Hepatocyte (in vitro differentiated cells): ENCODE measurements at regions not wholly inside any gene's neighbourhood (a gene's known extent, or its start where the extent isn't known, plus 50 kb on each side); places are given as distances from the start of the nearest gene placed in this dataset.

Experiments used
- DNase-seq: peaks from one replicate; pipeline ENCODE4 v3.0.0-alpha.2; 2016; ENCODE audit warnings: low spot score
- H2AFZ ChIP-seq: fragments of 200-600 bp; sonication (generic); 2 replicates; pipeline ENCODE4 v1.6.0; 2016; ENCODE audit warnings: antibody characterized with exemption, mild to moderate bottlenecking
- H3K27ac ChIP-seq: fragments of 200-600 bp; sonication (generic); 2 replicates; pipeline ENCODE4 v1.5.1; 2016; ENCODE audit warnings: mild to moderate bottlenecking
- H3K27me3 ChIP-seq: fragments of 200-600 bp; sonication (generic); 2 replicates; pipeline ENCODE4 v1.6.1; 2016
- H3K36me3 ChIP-seq: fragments of 200-600 bp; sonication (generic); replicated peaks from 2 replicates; pipeline ENCODE4 v1.5.1; 2016; ENCODE audit warnings: low read depth; ENCODE audit not compliant: insufficient read depth
- H3K4me1 ChIP-seq: fragments of 200-600 bp; sonication (generic); 2 replicates; pipeline ENCODE4 v1.5.1; 2016; ENCODE audit warnings: mild to moderate bottlenecking, moderate library complexity; ENCODE audit not compliant: insufficient read depth
- H3K4me2 ChIP-seq: fragments of 200-600 bp; sonication (generic); 2 replicates; pipeline ENCODE4 v1.6.0; 2016
- H3K4me3 ChIP-seq: fragments of 200-600 bp; sonication (generic); 2 replicates; pipeline ENCODE4 v1.5.1; 2016; ENCODE audit warnings: mild to moderate bottlenecking
- H3K79me2 ChIP-seq: fragments of 200-600 bp; sonication (generic); 2 replicates; pipeline ENCODE4 v1.6.0; 2017; ENCODE audit warnings: mild to moderate bottlenecking
- H3K9me2 ChIP-seq: fragments of 200-600 bp; sonication (generic); replicated peaks from 2 replicates; pipeline ENCODE4 v1.6.0; 2017; ENCODE audit warnings: mild to moderate bottlenecking; ENCODE audit not compliant: insufficient read depth
- H3K9me3 ChIP-seq: fragments of 200-600 bp; sonication (generic); 2 replicates; pipeline ENCODE4 v1.5.1; 2016; ENCODE audit warnings: low read depth, mild to moderate bottlenecking
- H4K20me1 ChIP-seq: fragments of 200-600 bp; sonication (generic); 2 replicates; pipeline ENCODE4 v1.6.0; 2016; ENCODE audit warnings: mild to moderate bottlenecking; ENCODE audit not compliant: insufficient read depth, poor library complexity, severe bottlenecking
- CTCF ChIP-seq: fragments of 200-600 bp; sonication (generic); IDR thresholded peaks from 2 replicates; pipeline ENCODE4 v1.5.1; 2016; ENCODE audit warnings: antibody characterized with exemption, mild to moderate bottlenecking; ENCODE audit not compliant: poor library complexity
- EZH2 ChIP-seq: fragments of 200-600 bp; sonication (generic); IDR thresholded peaks from 2 replicates; pipeline ENCODE4 v1.6.1; 2016; ENCODE audit warnings: antibody characterized with exemption, mild to moderate bottlenecking, borderline replicate concordance
- EZH2phosphoT487 ChIP-seq: fragments of 200-600 bp; sonication (generic); IDR thresholded peaks from one replicate; pipeline ENCODE4 v1.6.1; 2018; ENCODE audit warnings: antibody characterized with exemption, mild to moderate bottlenecking, low read depth, moderate library complexity; ENCODE audit not compliant: unreplicated experiment, severe bottlenecking
- WGBS: methylation state at CpG from one replicate; pipeline ENCODE4 v1.1.6; 2016; ENCODE audit warnings: low lambda C conversion rate; ENCODE audit errors: missing lambda C conversion rate; 5-methylcytosine and 5-hydroxymethylcytosine counted together

- H3K9me2 ChIP-seq: no peaks in the 10 kb centered on the region
- H2AFZ ChIP-seq: no peak overlapping the region
- no peak overlapping the region for H3K4me3 ChIP-seq
- H3K27me3 ChIP-seq: peaks cover 35% of the 10 kb centered on the region
- no peaks in the 10 kb centered on the region for H3K36me3 ChIP-seq
- TF ChIP-seq EZH2 (no peak), EZH2phosphoT487 (no peak), CTCF (no peak)
- H3K4me2 ChIP-seq: no peak overlapping the region
- no peaks in the 10 kb centered on the region for H3K4me1 ChIP-seq
- WGBS: 46% methylated on average over 10 of the region's 10 CpGs
- H4K20me1 ChIP-seq: no peaks in the 10 kb centered on the region
- no peaks in the 10 kb centered on the region for H3K79me2 ChIP-seq
- no peak overlapping the region for H3K27ac ChIP-seq
- no peaks in the 10 kb centered on the region for H3K9me3 ChIP-seq
- DNase-seq: peak; percentile 23
Measured at GRCh38 chr1:5423109-5423508, 569.1 kb downstream of the NPHP4 start.

- Histone ChIP-seq H3K27me3 (peaks cover 19% of the 10 kb centered on the region), H3K79me2 (no peaks in the 10 kb centered on the region), H3K4me2 (no peak overlapping the region), H2AFZ (no peak overlapping the region), H3K9me2 (no peaks in the 10 kb centered on the region), H3K4me3 (no peak overlapping the region), H4K20me1 (no peaks in the 10 kb centered on the region), H3K9me3 (no peaks in the 10 kb centered on the region), H3K4me1 (no peaks in the 10 kb centered on the region), H3K36me3 (no peaks in the 10 kb centered on the region), H3K27ac (no peak overlapping the region)
- no peak for DNase-seq
- TF ChIP-seq EZH2phosphoT487 (no peak), EZH2 (no peak), CTCF (no peak)
- WGBS: 89% methylated on average over 4 of the region's 4 CpGs
Measured at GRCh38 chr1:5419501-5419900, 572.7 kb downstream of the NPHP4 start.

- Histone ChIP-seq H4K20me1 (no peaks in the 10 kb centered on the region), H3K4me3 (no peak overlapping the region), H3K79me2 (no peaks in the 10 kb centered on the region), H3K36me3 (no peaks in the 10 kb centered on the region), H3K9me2 (no peaks in the 10 kb centered on the region), H3K4me1 (no peaks in the 10 kb centered on the region), H3K27ac (no peak overlapping the region), H3K4me2 (no peak overlapping the region), H2AFZ (no peak overlapping the region), H3K9me3 (no peaks in the 10 kb centered on the region), H3K27me3 (no peaks in the 10 kb centered on the region)
- 80% methylated on average over 2 of the region's 2 CpGs for WGBS
- no peak for DNase-seq
- TF ChIP-seq CTCF (no peak), EZH2 (no peak), EZH2phosphoT487 (no peak)
Measured at GRCh38 chr1:5416518-5416917, 575.7 kb downstream of the NPHP4 start.

GRCh38 chr1:5415606-5416005 lies 576.6 kb downstream of the NPHP4 start:
- Histone ChIP-seq H3K4me1 (no peaks in the 10 kb centered on the region), H3K9me3 (no peaks in the 10 kb centered on the region), H3K4me2 (no peak overlapping the region), H3K4me3 (no peak overlapping the region), H4K20me1 (no peaks in the 10 kb centered on the region), H3K27me3 (no peaks in the 10 kb centered on the region), H2AFZ (no peak overlapping the region), H3K9me2 (no peaks in the 10 kb centered on the region), H3K27ac (no peak overlapping the region), H3K79me2 (no peaks in the 10 kb centered on the region), H3K36me3 (no peaks in the 10 kb centered on the region)
- TF ChIP-seq EZH2 (no peak), EZH2phosphoT487 (no peak), CTCF (no peak)
- no peak for DNase-seq
- WGBS: 89% methylated on average over 7 of the region's 7 CpGs
